Frontal cortex (tissue), 3 donors: ENCODE measurements at regions not wholly inside any gene's neighbourhood (a gene's known extent, or its start where the extent isn't known, plus 50 kb on each side); places are given as distances from the start of the nearest gene placed in this dataset.
"Not testable (repeated sequence)": the region's sequence is repeated elsewhere in the genome, so short reads cannot be mapped to it uniquely, and the experiment has no call there.

ENCODE experiments used
- DNase-seq, 2 donors: peaks; one replicate each; pipeline ENCODE4 v3.0.0; 2012; ENCODE audit warnings: low spot score in 2 of 2
- FAIRE-seq: peaks from 2 replicates; lab custom pipeline; 2012; peaks lifted over from hg19 to GRCh38; lab: Jason Lieb, UNC
- donor health status: control.
- donor health status: control.
- donor health status: control.

DNA sequence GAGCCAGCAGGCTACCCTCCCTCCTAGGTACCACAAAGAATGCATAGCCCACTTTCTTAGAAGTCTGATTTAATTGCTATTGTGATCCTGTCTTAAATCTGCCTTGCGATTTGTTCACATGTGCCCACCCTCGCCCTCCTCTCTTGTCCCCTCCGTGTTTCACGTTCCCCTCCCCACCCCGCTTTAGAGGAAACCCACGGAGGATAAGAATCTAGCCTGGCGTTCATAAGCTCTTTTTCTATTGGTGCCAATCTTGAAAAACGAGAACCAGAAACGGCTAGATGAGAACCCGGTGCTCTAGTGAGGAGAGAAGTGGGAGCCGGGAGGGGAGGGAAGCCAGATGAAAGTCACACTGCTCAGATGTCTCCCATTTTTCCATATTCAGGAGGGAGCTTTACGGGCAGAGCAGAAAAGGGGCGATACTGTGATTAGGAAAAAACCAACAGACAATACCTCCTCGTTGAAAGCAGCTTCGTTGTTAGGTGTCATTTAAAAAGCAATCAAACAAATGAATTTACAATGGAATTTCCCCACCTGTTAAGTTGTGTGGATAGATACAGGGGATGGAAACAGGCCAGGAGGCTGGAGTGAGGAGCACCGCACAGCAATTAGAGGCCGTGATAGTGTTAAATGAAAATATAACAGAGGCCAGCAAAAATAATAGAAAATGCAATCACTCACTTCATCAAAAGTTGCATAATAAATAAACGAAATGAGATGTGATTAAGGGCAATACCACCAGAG lies 272.1 kb downstream of the GATA3 start:
- FAIRE-seq (no peak), DNase-seq (no peak)

DNA sequence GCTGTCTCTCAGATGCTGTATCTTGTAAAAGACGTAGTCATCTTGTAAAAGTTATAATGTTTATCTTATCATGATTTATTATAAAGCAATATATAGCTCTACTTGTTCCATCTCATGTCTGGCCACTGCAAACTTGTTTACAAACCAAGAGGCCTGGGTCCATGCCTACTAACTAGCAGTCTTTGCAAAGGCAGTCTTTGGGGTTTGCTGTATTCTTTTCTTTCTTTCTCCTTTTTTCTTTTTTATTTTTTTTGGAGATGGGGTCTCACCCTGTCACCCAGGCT lies 272.6 kb downstream of the GATA3 start:
- DNase-seq (no peak), FAIRE-seq (no peak)

- no peak for FAIRE-seq
- no peak for DNase-seq
Observed at GRCh38 chr10:8331387-8331786, 276.9 kb downstream of the GATA3 start.

GRCh38 chr10:8331896-8332729 lies 277.6 kb downstream of the GATA3 start:
- FAIRE-seq (no peak), DNase-seq (peak; percentile 40 to 48)

GRCh38 chr10:8332730-8333111 lies 278.2 kb downstream of the GATA3 start:
- FAIRE-seq (no peak), DNase-seq (no peak)

DNA sequence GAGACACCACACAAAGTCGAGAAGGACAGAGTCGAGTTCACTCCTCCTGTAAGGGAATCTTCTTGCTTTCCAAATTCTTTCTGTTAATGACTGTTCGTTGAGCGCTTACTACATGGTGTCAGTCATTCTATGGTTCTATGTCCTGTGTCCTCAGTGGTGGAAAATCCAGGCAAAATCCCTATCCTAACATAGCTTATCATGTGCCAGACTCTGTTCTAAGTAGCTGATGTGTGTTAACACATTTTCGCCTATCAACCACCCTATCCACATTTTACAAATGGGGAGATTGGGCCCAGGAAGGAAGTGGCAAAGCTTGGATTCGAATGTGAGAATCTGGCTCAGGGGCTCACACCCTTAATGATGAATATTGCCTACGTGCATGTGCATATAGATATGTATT lies 280.1 kb downstream of the GATA3 start:
- FAIRE-seq (no peak), DNase-seq (no peak)

GRCh38 chr10:8336629-8337331 lies 282.3 kb downstream of the GATA3 start:
- FAIRE-seq = no peak

GRCh38 chr10:8337332-8337651 lies 282.8 kb downstream of the GATA3 start:
- DNase-seq (no peak), FAIRE-seq (no peak)

More at GRCh38 chr10:8336629-8337331, 282.3 kb downstream of the GATA3 start:
- no peak for DNase-seq

DNA sequence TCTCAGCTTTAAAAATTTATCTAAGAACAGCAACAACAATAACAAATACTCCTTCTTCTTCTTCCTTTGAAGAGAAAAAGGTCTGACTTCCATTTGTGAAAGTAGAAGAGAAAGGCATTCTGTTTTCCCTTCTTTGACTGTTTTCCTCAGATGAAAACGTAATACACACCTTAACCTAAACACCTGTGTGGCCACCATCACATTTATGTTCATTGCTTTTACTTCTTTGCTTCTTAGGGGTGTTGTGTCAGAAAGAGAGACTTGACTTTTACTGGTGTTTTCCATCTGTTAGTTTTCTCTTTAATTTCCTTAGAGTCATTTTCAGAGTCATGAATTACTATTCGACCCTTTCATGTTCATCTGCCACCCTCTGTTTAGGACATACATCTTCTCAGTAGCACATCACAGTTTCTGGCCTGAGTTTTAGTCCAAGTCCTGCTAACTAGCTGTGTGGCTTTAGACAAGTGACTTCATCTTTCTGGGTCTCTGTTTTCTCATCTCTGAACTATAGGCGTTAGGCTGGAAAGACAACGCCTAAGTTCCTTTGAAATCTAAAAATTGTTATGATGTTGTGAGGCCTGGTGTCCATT lies 283.8 kb downstream of the GATA3 start:
- no peak for DNase-seq
- no peak for FAIRE-seq

DNA sequence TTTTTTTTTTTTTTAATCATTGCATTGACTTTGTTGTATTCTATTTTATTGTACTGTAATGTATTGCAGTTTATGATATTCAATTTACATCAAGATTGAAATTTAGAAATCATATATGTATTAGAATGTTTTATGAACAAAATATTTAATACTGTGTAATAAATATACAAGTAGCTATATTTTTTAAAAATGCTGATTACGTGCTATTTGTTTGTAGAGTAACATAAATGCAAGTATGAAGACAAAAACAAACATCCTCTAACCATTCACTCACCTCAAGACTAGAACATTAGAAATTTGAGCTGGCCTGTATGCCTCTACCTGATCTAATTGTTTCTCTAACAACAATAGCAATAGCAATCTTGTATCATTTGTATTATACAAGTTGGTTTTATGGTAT lies 290.3 kb downstream of the GATA3 start:
- no peak for DNase-seq
- FAIRE-seq = no peak

- DNase-seq (no peak), FAIRE-seq (no peak)
Observed at GRCh38 chr10:8346861-8347260, 292.4 kb downstream of the GATA3 start.

GRCh38 chr10:8347614-8348013 lies 293.1 kb downstream of the GATA3 start:
- DNase-seq, FAIRE-seq: not testable (repeated sequence)

DNA sequence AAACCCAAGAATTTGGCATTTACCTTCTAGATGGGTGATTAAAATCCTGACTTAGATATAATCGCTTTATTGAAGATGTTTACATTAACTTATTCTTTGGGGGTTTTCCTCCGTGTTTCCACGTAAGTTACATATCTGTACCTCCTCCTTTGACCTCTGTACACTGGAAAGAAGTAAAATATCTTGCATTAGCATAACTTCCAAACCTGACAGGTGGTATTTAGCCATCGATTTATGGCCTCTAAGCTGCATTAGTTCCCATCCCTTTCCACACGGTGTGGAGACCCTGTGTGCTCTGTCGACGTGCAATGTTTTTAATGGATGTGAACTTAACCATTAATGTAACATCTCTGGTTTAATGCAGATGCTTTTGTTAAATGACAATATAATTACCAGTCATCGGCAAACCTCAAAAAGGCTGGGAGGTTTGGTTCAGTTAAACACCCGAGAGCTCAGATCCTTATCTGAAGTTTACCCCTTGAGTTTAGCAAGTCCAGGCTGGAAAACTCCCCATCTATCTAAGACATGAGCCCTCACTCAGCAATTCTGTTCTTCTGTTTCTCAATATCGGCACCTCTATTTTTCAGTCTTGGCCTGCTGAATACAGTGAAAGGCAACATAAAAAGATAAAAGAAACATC lies 295.2 kb downstream of the GATA3 start:
- FAIRE-seq (no peak), DNase-seq (no peak)

DNA sequence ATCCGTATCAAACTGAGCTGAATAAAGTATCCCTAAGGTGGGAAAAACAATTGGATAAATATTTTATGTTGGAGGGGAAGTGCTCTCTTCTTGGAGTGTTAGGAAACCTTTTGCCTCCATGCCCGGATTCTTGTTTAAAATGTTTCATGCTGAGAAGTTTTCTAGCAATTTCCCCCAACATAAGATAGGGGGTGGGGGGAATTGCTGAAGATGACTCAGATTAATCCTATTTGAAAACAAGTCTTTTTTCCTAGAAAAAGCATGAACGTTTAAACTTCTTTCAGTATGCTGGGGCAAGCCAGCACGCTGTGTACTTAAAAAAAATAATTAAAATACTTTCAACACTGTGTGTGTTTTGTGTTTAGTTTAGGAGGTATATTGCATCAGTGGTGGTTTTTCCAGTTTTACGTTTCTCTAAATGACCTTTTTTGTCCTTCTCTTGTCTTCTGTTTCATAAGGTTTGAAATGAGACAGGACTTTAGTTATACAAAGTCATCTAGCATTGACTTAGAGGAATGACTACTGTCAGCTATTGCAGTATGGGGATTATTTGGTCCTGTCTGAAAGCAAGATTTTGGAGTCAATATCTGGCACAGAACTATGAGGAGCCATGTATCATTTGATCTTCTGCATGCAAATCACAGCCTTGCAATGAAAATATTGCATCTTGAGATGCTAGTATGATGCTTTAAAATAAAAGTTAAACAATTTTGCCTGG lies 295.9 kb downstream of the GATA3 start:
- DNase-seq (no peak), FAIRE-seq (no peak)

GRCh38 chr10:8352171-8353075 lies 297.9 kb downstream of the GATA3 start:
- no peak for FAIRE-seq
- no peak for DNase-seq

DNA sequence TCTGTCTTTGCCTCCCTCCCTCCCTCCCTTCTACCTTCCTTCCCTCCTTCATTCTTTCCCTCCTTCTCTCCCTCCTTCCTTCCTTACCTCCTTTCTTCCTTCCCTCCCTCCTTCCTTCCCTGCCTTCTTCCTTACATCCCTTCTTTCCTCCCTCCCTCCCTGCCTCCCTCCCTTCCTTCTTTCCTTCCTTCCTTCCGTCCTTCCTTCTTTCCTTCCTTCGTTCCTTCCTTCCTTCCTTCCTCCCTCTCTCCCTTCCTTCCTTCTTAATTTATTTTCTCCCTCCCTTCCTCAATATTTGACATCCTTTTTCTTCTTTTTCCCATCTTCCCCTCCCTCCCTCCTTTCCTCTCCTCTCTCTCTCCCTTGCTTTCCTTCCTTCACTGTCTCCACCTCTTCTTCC lies 301.8 kb downstream of the GATA3 start:
- DNase-seq (no peak), FAIRE-seq (no peak)

DNA sequence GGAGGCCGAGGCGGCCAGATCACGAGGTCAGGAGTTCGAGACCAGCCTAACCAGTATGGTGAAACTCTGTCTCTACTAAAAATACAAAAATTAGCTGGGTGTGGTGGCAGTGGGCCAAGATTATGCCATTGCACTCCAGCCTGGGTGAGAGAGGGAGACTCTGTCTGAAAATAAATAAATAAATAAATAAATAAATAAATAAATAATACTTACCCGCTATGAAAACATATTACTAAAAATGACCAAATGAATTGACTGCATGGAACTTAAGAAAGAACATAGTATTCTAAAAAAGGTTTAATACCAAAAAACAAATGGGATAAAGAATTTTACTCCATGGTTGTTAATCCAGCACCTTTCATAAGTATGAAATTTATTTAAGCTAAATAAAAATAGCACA lies 305.0 kb downstream of the GATA3 start:
- DNase-seq = no peak
- FAIRE-seq = no peak

DNA sequence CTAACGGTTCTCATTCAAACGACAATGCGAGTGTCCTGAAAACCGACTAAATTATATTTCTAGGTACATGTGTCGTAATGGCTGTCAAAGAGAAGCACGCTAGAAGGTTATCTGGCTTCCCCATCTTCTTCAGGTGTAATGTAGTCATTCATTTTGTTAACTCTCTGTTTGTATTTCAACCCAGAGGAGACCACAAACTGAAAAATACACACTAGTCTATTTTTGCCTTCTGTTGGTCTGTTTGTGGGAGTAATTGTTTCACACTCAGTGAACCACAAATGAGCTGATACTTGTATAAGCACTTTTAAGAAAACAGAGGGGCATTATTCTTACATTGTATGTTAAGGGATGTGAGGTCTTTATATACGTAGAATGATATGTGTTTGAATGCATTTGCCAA lies 305.9 kb downstream of the GATA3 start:
- FAIRE-seq = no peak

More for the DNA sequence above, 305.9 kb downstream of the GATA3 start:
- DNase-seq = no peak
